Stimulated activated CD4-positive, alpha-beta T cell treated with anti-CD3 and anti-CD28 coated beads, Interleukin-1b, Interleukin-23, amount 100 ng/mL, for 4 hours (primary cell): ENCODE measurements at regions not wholly inside any gene's neighbourhood (a gene's known extent, or its start where the extent isn't known, plus 50 kb on each side); places are given as distances from the start of the nearest gene placed in this dataset.
"Not testable (repeated sequence)": the region's sequence is repeated elsewhere in the genome, so short reads cannot be mapped to it uniquely, and the experiment has no call there.

Experiments
- DNase-seq, 2 donors: peaks; one replicate each; pipeline ENCODE4 v3.0.0-alpha.2; 2020; ENCODE audit warnings: low read depth in 2 of 2

- no peak for DNase-seq
These were observed 891.8 kb upstream of the SLITRK1 start for GRCh38 chr13:84774111-84774510.

- DNase-seq, result no peak
These were observed 878.7 kb upstream of the SLITRK1 start for GRCh38 chr13:84760956-84761355.

GRCh38 chr13:84749126-84749525 lies 866.9 kb upstream of the SLITRK1 start:
- no peak for DNase-seq

- no peak for DNase-seq
These were observed 862.8 kb upstream of the SLITRK1 start for GRCh38 chr13:84745051-84745551.

- no peak for DNase-seq
These were observed 861.9 kb upstream of the SLITRK1 start for GRCh38 chr13:84744203-84744602.

GRCh38 chr13:84741253-84741652 lies 859.0 kb upstream of the SLITRK1 start:
- DNase-seq, result no peak

- DNase-seq, result no peak
These were observed 856.7 kb upstream of the SLITRK1 start for GRCh38 chr13:84739021-84739420.

GRCh38 chr13:84737661-84738060 lies 855.4 kb upstream of the SLITRK1 start:
- DNase-seq, result no peak

- DNase-seq, result no peak
These were observed 848.1 kb upstream of the SLITRK1 start for GRCh38 chr13:84730376-84730775.

GRCh38 chr13:84705982-84706710 lies 823.9 kb upstream of the SLITRK1 start:
- DNase-seq, result no peak

GRCh38 chr13:84702174-84702573 lies 819.9 kb upstream of the SLITRK1 start:
- DNase-seq, result no peak

GRCh38 chr13:84697591-84697990 lies 815.3 kb upstream of the SLITRK1 start:
- not testable (repeated sequence) for DNase-seq

- no peak for DNase-seq
These were observed 804.7 kb upstream of the SLITRK1 start for GRCh38 chr13:84686973-84687372.

- DNase-seq, result no peak
These were observed 804.2 kb upstream of the SLITRK1 start for GRCh38 chr13:84686458-84686857.

GRCh38 chr13:84684804-84685203 lies 802.5 kb upstream of the SLITRK1 start:
- no peak for DNase-seq

- DNase-seq, result no peak
These were observed 801.9 kb upstream of the SLITRK1 start for GRCh38 chr13:84684048-84684662.

GRCh38 chr13:84683448-84683847 lies 801.2 kb upstream of the SLITRK1 start:
- no peak for DNase-seq

- DNase-seq, result no peak
These were observed 795.6 kb upstream of the SLITRK1 start for GRCh38 chr13:84677836-84678235.

GRCh38 chr13:84672616-84673015 lies 790.3 kb upstream of the SLITRK1 start:
- DNase-seq, result no peak

GRCh38 chr13:84670245-84670644 lies 788.0 kb upstream of the SLITRK1 start:
- DNase-seq, result no peak

- DNase-seq, result no peak
These were observed 786.4 kb upstream of the SLITRK1 start for GRCh38 chr13:84668637-84669036.

GRCh38 chr13:84662491-84662890 lies 780.2 kb upstream of the SLITRK1 start:
- DNase-seq, result no peak

- no peak for DNase-seq
These were observed 779.4 kb upstream of the SLITRK1 start for GRCh38 chr13:84661718-84662117.

GRCh38 chr13:84659359-84659661 lies 777.0 kb upstream of the SLITRK1 start:
- no peak for DNase-seq
